ENCODE measurements at regions not wholly inside any gene's neighbourhood (a gene's known extent, or its start where the extent isn't known, plus 50 kb on each side); places are given as distances from the start of the nearest gene placed in this dataset.

- no peak overlapping the region for H3K9ac ChIP-seq (ENCODE audit: low read depth, low read length)
- H2BK15ac ChIP-seq (ENCODE audit: low read depth, low read length): no peak overlapping the region
- ATAC-seq (ENCODE audit: low read depth) (no peak), DNase-seq (no peak)
- no peak overlapping the region for H2BK20ac ChIP-seq (ENCODE audit: low read depth, low read length)
- no peak overlapping the region for H3K14ac ChIP-seq (replicated peaks; ENCODE audit: low read depth, low read length)
- no peak overlapping the region for H2BK5ac ChIP-seq (ENCODE audit: low read depth, low read length, poor library complexity, severe bottlenecking)
- no peak overlapping the region for H3K23ac ChIP-seq (ENCODE audit: low read depth, low read length)
- H4K8ac ChIP-seq (ENCODE audit: low read depth in 2 of 2, low read length in 2 of 2): no peak overlapping the region
- H2AK9ac ChIP-seq (replicated peaks; ENCODE audit: low read depth, low read length, poor library complexity): peak overlapping the region; percentile 58
- H3K79me1 ChIP-seq (ENCODE audit: low read depth in 1 of 2, low read length in 2 of 2): no peaks in the 10 kb centered on the region
- no peak overlapping the region for H3K56ac ChIP-seq (ENCODE audit: extremely low read depth, insufficient read depth, low read length)
- H2AFZ ChIP-seq (replicated peaks; ENCODE audit: low read length, poor library complexity): no peak overlapping the region
- H4K91ac ChIP-seq (ENCODE audit: insufficient read depth, low read depth, low read length): no peak overlapping the region
- no peaks in the 10 kb centered on the region for H4K20me1 ChIP-seq (ENCODE audit: insufficient read depth, low read length)
- H3K4me1 ChIP-seq (ENCODE audit: control insufficient read depth, insufficient read depth, low read length): no peaks in the 10 kb centered on the region
- H3K36me3 ChIP-seq (ENCODE audit: control insufficient read depth, insufficient read depth, low read length): no peaks in the 10 kb centered on the region
- dilution Hi-C loops (cut with HindIII; ENCODE audit: low sequenced_read_pairs, unreplicated experiment) (no loop called here), in situ Hi-C loops (cut with MboI; ENCODE audit: low sequenced_read_pairs) (no loop called here), intact Hi-C loops (cut with micrococcal nuclease) (no loop called here)
- no peak overlapping the region for H3K27ac ChIP-seq (ENCODE audit: insufficient read depth, low read length)
- no peaks in the 10 kb centered on the region for H3K9me3 ChIP-seq (ENCODE audit: control insufficient read depth, insufficient read depth, low read length)
- no TSS peak for BruUV-seq (replicated peaks)
- no peak overlapping the region for H2BK120ac ChIP-seq (ENCODE audit: low read depth, low read length)
- no peaks in the 10 kb centered on the region for H3K27me3 ChIP-seq (ENCODE audit: control insufficient read depth, insufficient read depth, low read length)
- H3K4me2 ChIP-seq (ENCODE audit: low read depth, low read length): no peak overlapping the region
- no CpG with 5 or more reads among the region's 1 CpG for WGBS, 2 experiments (ENCODE audit: extremely low coverage in 2 of 2, insufficient read length in 1 of 2)
- no peak overlapping the region for H3K4ac ChIP-seq (ENCODE audit: low read depth, low read length)
- no peak for TF ChIP-seq USF2 (IDR thresholded peaks at IDR 0.05; ENCODE audit: low read depth, low read length)
- TF ChIP-seq SMC3 (IDR thresholded peaks at IDR 0.05; ENCODE audit: low read depth, low read length): no peak
- no peak for TF ChIP-seq CEBPB (IDR thresholded peaks at IDR 0.05; ENCODE audit: low read depth, low read length)
- TF ChIP-seq MAZ (IDR thresholded peaks at IDR 0.05; ENCODE audit: borderline replicate concordance, low read depth, low read length): no peak
- TF ChIP-seq BHLHE40 (IDR thresholded peaks at IDR 0.05; ENCODE audit: low read depth, low read length): no peak
- TF ChIP-seq POLR2A (IDR thresholded peaks at IDR 0.05; ENCODE audit: low read depth, low read length): no peak
- TF ChIP-seq ELK1 (IDR thresholded peaks at IDR 0.05; ENCODE audit: borderline replicate concordance, low read depth, low read length): no peak
- TF ChIP-seq MXI1 (IDR thresholded peaks at IDR 0.05; ENCODE audit: borderline replicate concordance, low read depth, low read length): no peak
- TF ChIP-seq RFX5 (IDR thresholded peaks at IDR 0.05; ENCODE audit: low read depth, low read length): no peak
- TF ChIP-seq RCOR1 (IDR thresholded peaks at IDR 0.05; ENCODE audit: insufficient replicate concordance, low read length): no peak
- TF ChIP-seq MAFK (IDR thresholded peaks at IDR 0.05; ENCODE audit: low read depth, low read length): no peak
- TF ChIP-seq NFE2L2 (IDR thresholded peaks at IDR 0.05; ENCODE audit: low read depth, low read length): no peak
- TF ChIP-seq CHD1 (IDR thresholded peaks at IDR 0.05; ENCODE audit: low read depth, low read length): no peak
- no peak for TF ChIP-seq RAD21 (IDR thresholded peaks at IDR 0.05; ENCODE audit: low read length)
- no peak for TF ChIP-seq FOS (IDR thresholded peaks at IDR 0.05; ENCODE audit: low read depth, low read length)
- no peak for TF ChIP-seq CTCF (conservative IDR thresholded peaks at IDR 0.05; ENCODE audit: low read depth, low read length)
- no peak overlapping the region for H4K5ac ChIP-seq (ENCODE audit: low read depth, low read length)
- ChIA-PET CTCF (interaction anchor here (0.6 kb wide), 1 partner anchor 96 kb away, joined by 3 read pairs; no protein-coding TSS in a partner anchor), POLR2A (ENCODE audit: unreplicated experiment) (no interaction called here)
- no peaks in the 10 kb centered on the region for H3K9me1 ChIP-seq (ENCODE audit: insufficient read depth, low read length)
- H3K18ac ChIP-seq (ENCODE audit: low read depth, low read length): no peak overlapping the region
- no peak overlapping the region for H3K4me3 ChIP-seq (ENCODE audit: insufficient read depth, low read depth, low read length)
- no peak overlapping the region for H2AK5ac ChIP-seq (ENCODE audit: low read depth, low read length)
Observed at GRCh38 chr14:29166507-29166906, 399.9 kb downstream of the FOXG1 start.

All from IMR-90 (cell line).